ENCODE measurements at regions not wholly inside any gene's neighbourhood (a gene's known extent, or its start where the extent isn't known, plus 50 kb on each side); places are given as distances from the start of the nearest gene placed in this dataset.
"Not testable (repeated sequence)": the region's sequence is repeated elsewhere in the genome, so short reads cannot be mapped to it uniquely, and the experiment has no call there.

DNA sequence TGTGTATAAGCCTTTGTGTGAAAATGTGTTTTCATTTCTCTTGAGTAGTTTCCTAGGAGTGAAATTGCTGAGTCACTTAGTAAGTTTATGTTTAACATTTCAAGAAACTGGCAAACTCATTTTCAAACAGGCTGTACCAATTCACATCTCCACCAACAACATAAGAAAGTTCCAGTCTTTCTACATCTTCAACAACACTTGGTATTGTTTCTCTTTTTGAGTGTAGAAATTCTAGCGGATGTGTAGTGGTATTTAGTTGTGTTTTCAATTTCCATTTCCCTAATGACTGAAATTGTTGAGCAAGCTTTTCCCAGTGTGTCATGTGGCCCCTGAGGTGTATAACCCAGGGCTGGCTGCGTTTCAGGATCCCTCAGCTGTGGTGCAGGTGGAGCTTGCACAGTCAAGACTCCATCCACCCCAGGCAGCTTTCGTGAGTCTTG lies 258.5 kb downstream of the PDCD6IP start:
- no peak for DNase-seq (ENCODE audit: low spot score)

DNA sequence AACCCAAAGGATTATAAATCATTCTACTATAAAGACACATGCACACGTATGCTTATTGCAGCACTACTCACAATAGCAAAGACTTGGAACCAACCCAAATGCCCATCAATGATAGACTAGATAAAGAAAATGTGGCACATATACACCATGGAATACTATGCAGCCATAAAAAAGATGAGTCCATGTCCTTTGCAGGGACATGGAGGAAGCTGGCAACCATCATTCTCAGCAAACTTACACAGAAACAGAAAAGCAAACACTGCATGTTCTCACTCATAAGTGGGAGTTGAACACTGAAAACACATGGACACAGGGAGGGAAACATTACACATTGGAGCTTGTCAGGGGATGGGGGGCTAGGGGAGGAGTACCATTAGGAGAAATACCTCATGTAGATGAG lies 262.6 kb downstream of the PDCD6IP start:
- DNase-seq (ENCODE audit: low spot score), result not testable (repeated sequence)

DNA sequence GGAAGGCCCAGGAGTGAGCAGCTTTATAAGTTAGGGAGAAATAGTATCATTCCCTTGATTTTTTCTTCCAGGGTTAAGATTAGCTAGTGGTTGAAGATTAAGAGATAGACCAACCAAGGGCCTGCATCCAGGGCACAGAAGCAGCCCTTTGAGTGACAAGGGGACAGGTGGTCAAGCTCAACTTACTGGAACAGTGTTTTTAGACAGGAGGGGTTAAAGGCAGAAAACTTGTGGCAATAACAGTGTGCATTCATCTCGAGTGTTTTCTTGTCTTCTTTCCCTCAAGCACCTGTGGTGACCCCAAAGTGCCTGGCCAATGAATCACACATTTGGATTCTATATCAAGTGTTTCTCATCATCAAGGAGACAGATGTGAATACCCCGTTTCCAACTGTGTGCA lies 267.5 kb downstream of the PDCD6IP start:
- no peak for DNase-seq (ENCODE audit: low spot score)

DNA sequence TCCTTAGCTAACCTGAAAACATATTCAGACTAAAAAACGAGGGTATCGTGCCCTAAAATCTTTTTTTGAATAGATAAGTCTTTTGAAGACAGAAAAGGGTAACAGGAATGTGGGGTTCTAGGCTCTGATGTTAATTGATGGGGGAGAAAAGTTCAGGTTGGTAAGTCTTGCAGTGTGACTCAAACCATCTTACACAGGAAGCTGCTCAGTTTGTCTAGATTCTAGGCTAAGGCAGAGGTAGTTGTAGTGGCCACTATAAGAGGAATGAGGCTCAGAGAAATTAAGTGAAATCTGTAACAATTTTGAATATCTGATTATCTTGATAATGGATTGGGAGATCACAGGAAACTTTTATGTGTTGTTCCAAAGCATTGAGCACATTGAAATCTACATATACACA lies 267.9 kb downstream of the PDCD6IP start:
- no peak for DNase-seq (ENCODE audit: low spot score)

DNA sequence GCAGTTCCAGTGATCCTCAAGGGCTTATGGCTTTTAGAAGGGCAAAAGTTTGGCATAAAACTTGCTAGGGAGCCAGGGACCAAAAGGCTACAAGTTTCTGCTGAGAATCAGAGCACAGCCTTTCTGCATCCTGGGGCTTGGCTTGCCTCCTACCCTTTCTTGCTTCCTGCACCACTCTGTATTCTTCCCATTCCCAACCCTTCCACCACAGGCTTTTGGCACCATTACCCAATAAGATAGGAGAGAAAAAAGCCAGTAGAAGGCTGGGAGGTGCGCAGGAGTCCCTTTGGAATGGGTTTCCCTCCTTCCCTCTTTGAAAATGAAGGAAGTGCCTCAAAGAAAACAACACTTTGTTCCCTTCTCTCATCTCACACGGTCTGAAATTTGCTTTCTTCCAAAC lies 268.6 kb downstream of the PDCD6IP start:
- DNase-seq (ENCODE audit: low spot score), result no peak

DNA sequence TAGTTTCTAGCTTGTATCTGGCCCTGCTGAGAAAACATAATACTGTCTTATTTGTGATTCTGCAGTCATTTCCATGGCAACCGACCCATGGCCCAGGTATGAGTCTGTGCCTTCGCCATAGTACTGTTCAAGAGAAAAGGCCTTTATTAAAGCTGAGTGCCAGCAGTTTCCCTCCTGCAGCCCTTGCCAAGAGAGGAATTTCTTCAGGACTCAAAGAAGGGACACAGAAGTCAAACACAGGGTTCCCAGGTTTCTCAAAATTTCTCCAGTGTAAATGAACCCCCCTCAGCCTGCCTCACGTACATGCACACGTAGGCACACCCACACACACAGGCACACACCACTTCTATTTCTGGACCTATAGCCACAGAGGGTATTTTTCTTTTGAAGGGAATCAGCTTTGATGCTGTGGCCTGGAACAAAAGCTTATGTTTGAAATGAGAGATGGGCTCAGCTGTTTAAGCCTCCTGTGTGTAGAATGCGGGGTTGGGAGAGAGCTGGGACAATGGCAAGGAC lies 269.2 kb downstream of the PDCD6IP start:
- peak; percentile 20 for DNase-seq (ENCODE audit: low spot score)

DNA sequence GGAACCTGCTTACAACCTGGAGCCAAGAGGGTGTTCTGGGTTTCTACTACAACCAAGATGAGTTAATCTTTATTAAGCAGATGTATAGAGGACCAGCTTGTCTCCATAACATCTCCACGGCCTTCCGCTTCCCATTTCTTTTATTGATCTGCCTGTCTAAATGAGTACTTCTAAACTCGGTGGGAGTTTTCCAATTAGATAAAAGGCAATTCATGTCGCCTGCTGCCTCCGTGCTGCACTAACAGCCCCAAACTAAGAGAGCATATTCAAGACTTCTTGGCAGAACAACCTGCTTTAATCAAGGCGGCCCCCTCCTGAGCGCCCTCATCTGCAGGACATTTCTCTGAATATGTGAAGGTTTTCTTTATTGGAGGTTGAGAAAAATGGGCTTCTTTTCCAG lies 270.1 kb downstream of the PDCD6IP start:
- no peak for DNase-seq (ENCODE audit: low spot score)

DNA sequence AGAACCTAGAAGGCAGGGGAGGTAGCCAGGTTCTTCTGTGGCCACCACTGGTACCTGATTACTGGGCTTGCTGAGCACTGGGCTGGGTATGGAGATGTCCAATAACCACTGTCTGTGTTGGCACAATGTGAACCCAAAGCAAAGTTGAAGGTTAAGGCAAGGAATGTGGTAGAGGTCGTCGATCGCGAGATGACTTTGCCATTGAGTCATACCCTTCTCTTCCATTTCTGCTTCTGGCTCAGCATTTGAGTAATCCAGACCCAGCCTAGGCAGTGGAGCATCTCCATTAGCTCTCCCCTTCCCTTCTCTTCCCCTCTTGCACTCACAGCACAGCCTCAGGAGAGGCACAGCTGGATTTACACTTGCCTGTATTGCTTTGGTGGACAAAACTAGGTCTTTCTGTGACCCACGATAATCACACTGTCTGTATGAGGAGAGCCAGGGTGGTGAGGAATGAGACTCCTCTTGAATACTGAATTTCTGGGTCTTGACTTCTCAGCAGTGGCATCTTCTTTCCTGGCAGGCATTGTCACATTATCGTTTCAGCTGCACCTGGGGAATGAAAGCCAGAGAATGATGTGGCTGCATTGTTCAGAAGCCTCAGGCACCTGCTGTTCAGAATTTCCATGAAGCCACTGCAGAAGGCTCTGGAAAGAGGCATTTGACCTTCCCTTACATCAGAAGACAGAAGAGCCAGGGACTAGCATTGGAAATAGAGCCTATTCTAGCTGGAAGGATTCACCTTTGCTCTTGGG lies 272.6 kb downstream of the PDCD6IP start:
- no peak for DNase-seq (ENCODE audit: low spot score)

DNA sequence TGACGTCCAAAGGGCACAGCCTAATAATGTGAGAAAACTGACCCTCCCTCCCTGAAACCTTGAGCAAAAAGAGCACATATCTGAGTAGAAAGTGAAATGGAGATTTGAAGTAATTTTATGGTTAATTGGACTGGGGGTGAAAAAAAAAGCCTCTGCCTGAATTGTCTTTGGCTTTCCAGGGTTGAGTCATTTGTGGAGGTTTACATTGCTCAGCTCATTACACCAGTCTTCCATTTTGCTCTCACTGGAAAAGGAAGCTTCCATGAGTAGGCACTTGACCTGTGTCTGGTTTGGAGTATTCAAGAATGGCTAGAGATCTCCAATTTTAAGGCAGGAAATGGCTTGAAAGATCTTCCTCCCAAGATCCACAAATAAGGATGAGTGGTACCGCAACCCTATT lies 273.9 kb downstream of the PDCD6IP start:
- DNase-seq (ENCODE audit: low spot score), result no peak

DNA sequence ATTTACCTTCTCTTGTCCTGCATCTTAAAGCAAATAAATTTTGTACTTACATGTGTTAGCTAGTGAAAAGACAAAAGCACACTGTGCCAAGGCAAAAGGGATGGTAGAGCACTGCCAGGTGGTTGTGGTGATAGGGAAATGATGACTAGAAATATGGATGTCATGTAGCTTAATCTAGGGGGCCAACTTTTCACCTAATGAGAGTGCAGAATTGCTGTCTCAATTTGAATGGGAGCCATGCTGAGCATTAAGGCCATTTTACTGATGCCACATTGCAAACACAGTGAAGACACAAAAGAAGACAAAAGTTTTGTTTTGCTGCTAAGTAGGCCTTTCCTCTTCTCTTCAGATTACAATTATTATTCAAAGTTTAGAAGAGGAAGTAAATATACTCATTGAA lies 274.7 kb downstream of the PDCD6IP start:
- DNase-seq (ENCODE audit: low spot score), result no peak

DNA sequence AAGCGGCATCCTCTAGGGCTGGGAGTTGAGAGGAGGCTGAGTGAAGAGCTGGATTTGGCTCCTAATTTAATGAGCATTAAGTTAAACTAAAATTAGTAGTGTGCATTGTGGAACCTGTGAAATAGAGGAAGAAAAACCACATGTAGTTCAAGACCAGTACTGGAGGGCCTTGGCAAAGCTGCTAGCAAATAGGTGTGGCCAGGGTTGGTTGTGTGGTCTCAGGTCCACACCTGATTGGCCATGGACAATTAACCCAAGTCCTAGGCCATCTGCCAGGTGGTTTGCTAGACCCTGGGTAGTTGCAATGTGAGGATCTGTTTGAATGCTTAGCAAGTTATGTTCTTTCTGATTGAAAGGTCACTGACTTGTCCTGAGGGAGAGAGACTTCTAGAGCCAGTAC lies 275.5 kb downstream of the PDCD6IP start:
- no peak for DNase-seq (ENCODE audit: low spot score)

DNA sequence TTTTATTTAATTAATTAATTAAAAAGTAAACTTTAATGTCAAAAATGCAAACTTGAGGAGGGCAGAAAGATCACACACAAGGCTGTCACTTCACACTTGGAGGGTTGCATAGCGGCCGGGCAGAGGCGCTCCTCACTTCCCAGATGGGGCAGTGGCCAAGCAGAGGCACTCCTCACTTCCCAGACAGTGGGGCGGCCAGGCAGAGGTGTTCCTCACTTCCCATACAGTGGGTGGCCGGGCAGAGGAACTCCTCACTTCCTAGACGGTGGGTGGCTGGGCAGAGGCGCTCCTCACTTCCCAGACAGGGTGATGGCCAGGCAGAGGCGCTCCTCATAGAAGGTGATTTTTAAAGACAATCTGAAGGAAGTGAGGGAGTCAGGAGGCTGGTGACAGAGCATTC lies 277.5 kb downstream of the PDCD6IP start:
- no peak for DNase-seq (ENCODE audit: low spot score)

DNA sequence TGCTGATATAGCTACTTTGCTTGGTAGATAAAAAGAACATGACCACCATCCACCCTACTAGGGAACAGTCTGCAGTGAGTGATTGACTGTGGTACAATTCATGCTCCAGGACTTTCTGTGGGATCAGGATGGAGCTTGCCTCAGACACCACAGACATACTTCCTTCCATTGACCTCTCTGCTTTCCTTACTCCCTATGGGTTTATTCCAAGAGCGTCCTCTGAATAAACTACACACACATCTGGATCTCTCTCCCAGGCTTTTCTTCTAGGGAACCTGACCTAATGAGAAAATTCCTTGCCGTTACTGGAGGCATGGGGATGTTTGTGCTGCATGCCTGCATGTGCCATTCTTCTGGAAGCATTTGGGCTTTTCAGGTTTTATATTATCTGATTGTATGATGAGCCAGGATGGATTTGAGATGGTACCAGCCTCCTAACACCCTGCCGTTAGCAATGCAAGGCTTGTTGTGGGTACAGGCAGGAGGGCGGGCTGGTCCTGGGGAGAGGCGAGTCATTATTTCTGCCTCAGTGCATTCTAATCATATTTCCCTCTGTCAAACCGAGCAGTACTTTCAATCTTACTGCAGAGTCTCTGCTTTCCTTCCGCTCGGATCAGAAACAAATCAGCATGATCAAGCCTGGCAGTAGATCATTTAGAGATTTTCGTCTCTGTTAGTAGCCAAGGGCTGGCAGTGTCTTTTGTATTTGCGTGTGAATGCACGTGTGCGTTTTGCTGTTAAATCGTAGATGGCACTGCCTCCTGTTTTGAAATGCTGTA lies 279.2 kb downstream of the PDCD6IP start:
- DNase-seq (ENCODE audit: low spot score), result no peak

DNA sequence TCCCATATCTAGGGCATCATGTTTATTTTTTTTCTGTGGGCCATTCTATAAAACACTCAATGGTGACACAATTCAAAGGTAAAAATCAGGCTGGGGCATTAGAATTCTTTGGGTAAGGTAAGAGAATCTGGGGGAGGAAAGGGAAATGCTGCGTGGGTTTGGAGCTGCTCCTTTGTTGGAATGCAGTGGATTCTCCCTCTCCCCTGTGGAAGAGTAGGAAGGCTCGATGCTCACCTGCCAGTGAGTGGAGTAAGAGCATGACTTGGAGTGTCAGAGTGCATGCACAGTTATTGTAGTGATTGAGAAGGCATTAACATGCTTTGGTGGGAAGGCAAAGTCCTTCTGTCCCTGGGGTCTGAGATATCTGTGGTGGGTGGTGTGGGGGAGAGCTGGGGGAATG lies 280.0 kb downstream of the PDCD6IP start:
- DNase-seq (ENCODE audit: low spot score), result no peak

DNA sequence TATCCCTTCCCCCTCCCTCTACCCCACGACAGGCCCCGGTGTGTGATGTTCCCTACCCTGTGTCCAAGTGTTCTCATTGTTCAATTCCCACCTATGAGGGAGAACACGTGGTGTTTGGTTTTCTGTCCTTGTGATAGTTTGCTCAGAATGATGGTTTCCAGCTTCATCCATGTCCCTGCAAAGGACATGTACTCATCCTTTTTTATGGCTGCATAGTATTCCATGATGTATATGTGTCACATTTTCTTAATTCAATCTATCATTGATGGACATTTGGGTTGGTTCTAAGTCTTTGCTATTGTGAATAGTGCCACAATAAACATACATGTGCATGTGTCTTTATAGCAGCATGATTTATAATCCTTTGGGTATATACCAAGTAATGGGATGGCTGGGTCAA lies 281.4 kb downstream of the PDCD6IP start:
- not testable (repeated sequence) for DNase-seq (ENCODE audit: low spot score)

DNA sequence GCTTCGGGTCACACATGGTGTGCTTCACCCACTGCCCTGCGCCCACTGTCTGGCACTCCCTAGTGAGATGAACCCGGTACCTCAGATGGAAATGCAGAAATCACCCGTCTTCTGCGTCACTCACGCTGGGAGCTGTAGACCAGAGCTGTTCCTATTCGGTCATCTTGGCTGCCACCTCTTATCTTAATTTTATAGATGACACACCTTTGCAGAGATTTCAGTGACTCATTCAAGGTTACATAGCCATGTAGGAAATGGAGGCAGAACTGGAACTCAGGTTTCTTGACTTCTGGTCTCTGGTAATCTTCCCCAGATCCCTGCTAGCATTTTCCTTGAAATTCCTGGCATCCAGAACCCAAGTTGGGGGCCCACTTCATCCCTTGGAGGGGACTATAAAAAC lies 291.9 kb downstream of the PDCD6IP start:
- not testable (repeated sequence) for DNase-seq (ENCODE audit: low spot score)

DNA sequence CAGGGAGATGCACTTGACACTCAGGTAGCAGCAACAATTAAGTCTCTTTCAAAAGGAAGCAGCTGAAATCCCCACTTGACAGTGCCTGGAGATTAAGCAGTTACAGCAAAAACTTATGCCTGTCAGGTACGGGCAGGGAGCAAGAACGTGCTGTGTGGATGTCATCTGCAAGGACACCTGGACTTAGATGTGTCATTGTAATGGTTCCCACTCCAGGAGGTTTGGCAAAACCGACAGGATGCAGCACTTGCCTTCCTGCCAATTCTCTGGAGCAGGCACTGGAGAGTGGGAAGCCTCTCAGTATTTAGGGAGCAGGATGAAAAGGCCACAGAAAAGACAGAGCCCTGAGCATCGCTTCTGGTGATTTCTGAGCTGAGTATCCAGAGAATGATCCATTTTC lies 292.4 kb downstream of the PDCD6IP start:
- DNase-seq (ENCODE audit: low spot score), result no peak

DNA sequence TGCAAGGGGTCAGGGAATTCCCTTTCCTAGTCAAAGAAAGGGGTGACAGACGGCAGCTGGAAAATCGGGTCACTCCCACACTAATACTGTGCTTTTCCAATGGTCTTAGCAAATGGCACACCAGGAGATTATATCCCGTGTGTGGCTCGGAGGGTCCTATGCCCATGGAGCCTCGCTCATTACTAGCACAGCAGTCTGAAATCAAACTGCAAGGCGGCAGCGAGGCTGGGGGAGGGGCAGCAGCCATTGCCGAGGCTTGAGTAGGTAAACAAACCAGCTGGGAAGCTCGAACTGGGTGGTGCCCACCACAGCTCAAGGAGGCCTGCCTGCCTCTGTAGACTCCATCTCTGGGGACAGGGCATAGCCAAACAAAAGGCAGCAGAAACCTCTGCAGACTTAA lies 295.9 kb downstream of the PDCD6IP start:
- not testable (repeated sequence) for DNase-seq (ENCODE audit: low spot score)

DNA sequence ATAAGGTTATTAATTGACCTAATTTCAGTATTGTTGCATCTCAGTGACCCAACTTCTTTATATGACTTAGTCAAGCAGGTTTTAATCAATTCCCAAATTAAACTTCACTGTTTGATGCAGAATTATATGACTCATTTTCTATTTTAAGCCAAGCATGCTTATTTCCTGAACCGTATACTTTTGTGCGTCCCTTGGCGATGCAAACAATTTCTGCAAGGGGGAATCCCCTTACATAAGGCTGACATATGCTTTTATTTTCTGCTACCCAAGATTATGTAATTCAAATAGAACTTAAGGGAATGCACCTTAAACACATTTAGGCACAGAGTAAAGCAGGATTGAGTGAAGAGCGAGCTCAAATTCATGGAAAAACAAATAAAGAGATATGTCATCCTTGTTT lies 303.9 kb downstream of the PDCD6IP start:
- no peak for DNase-seq (ENCODE audit: low spot score)

DNA sequence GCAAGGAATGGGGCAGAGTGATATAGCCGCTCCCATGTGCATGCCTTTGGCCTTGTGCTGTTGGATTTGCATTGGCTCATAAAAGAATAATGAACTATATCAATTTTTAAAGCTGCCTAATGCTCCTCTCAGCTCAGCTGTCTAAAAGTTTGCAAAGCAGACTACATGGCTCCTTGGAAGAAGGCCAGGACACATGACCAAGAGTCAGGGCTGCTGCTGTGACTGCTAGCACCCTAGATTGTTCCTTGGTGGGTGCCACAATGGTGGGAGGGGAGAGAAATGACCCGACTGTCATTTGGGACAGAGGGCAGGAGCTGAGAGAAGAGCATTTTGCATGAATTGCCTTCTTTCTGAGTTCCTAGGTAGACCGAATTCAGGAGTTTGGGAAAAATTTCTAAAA lies 307.9 kb downstream of the PDCD6IP start:
- no peak for DNase-seq (ENCODE audit: low spot score)

DNA sequence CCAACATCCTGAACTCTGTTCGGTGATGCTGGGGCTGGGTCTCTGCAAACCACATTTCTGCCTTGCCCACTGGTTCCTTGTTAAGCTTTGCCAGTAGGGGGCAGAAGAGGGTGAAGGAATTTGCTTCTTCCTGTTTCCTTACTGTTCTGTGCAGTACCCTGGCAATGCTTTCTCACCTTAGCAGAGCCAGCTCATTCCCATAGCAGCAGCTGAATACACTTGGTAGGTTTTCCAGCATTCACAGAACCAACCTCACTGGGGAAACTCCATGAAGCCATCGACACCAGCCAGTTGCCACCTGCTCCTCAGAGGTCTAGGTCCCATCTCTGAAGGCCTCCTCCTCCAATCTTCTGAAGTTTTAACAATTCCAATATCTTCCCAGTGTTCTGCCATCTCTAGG lies 308.4 kb downstream of the PDCD6IP start:
- DNase-seq (ENCODE audit: low spot score), result no peak

DNA sequence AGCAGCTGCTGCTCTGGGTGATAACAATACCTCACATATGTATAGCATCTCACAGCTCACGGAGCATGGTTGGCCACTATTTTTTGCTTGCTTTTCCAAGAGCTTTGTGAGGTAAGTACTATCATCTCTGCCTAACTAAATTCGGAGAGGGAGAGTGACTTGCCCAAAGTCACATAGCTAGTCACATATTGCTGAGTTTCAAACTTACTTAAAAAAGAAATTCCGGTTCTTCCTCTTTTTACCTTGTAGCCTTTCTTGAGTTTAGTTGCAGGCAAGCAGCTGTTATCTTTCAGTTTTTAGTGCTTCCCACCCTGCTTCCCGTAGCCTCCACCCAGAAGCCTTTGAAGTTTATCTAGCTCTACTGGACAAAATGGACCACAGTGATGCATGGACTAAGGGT lies 309.2 kb downstream of the PDCD6IP start:
- no peak for DNase-seq (ENCODE audit: low spot score)

DNA sequence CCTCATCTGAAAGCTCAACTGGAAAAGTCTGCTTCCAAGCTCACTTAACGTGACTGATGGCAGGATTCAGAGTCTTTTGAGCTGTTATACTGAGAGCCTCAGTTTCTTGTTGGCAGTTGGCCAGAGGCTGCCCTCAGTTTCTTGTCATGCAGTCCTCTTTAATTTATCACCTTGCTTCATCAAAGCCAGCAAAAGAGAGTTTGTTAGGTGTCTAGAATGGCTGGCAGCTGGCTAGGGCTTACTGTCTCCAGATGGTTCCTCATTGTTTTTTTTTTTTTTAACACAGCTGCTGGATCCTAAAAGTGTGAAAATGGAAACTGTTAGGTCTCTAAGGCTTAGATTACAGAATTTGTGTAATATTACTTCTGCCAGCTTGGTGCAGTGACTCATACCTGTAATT lies 310.6 kb downstream of the PDCD6IP start:
- DNase-seq (ENCODE audit: low spot score), result no peak
